ENCODE measurements at regions not wholly inside any gene's neighbourhood (a gene's known extent, or its start where the extent isn't known, plus 50 kb on each side); places are given as distances from the start of the nearest gene placed in this dataset.

DNA sequence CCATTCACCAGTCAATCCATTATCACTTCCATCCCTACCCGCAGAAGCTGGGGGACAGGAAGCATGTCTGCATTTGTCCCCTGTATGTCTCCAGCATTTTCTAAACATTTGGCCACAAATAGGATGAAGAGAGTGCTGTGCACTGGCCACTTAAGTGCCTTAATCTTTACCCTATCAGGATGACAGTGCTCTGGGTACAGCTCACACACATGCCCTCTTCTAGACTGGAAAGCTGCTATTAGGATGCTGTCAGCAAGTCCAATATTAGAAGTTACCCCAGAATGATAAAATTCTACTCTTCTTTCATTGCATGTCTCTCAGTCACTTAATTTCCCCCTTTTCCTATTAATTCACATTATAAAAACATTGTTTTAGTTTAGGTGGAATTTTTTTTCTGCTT, 168.4 kb downstream of the RASEF start:
- ChIA-PET POLR2A (no interaction called here), CTCF (ENCODE audit: low intra/inter-chr PET ratio) (no interaction called here)
- H3K36me3 ChIP-seq (ENCODE audit: control insufficient read depth, insufficient read depth, low read length), result no peaks in the 10 kb centered on the region
- DNase-seq (ENCODE audit: extremely low read depth in 1 of 4, low spot score in 3 of 4) (no peak), FAIRE-seq (no peak), ATAC-seq (no peak)
- no peak overlapping the region for H3K9ac ChIP-seq (ENCODE audit: insufficient read depth in 1 of 2, low read depth in 2 of 2, low read length in 2 of 2)
- intact Hi-C loops (cut with micrococcal nuclease), result no loop called here
- H3K4me1 ChIP-seq (replicated peaks in 1 of 2; ENCODE audit: control insufficient read depth in 2 of 2, insufficient read depth in 2 of 2, low read length in 2 of 2), result no peaks in the 10 kb centered on the region
- no peaks in the 10 kb centered on the region for H3K9me1 ChIP-seq (ENCODE audit: control insufficient read depth, insufficient read depth, low read length)
- in situ Hi-C loops (cut with MboI), result no loop called here
- WGBS (ENCODE audit: insufficient coverage, low coverage, missing lambda C conversion rate), result 0% methylated on average over 1 of the region's 1 CpG
- no peaks in the 10 kb centered on the region for H4K20me1 ChIP-seq (replicated peaks; ENCODE audit: control insufficient read depth, insufficient read depth, low read length)
- H3K9me3 ChIP-seq (replicated peaks; ENCODE audit: control insufficient read depth, insufficient read depth, low read depth, low read length), result no peaks in the 10 kb centered on the region
- no peak for TF ChIP-seq ZNF24 (IDR thresholded peaks at IDR 0.05)
- TF ChIP-seq FOXA1 (IDR thresholded peaks at IDR 0.05; ENCODE audit: borderline replicate concordance), result no peak
- TF ChIP-seq PTBP1 (IDR thresholded peaks at IDR 0.05; ENCODE audit: low read depth, low read length), result no peak
- TF ChIP-seq ZBTB1 (CRISPR knock-in tag; IDR thresholded peaks at IDR 0.05; ENCODE audit: borderline replicate concordance, low read depth), result no peak
- TF ChIP-seq NCOA6 (IDR thresholded peaks at IDR 0.05), result no peak
- TF ChIP-seq, protein P1, sequence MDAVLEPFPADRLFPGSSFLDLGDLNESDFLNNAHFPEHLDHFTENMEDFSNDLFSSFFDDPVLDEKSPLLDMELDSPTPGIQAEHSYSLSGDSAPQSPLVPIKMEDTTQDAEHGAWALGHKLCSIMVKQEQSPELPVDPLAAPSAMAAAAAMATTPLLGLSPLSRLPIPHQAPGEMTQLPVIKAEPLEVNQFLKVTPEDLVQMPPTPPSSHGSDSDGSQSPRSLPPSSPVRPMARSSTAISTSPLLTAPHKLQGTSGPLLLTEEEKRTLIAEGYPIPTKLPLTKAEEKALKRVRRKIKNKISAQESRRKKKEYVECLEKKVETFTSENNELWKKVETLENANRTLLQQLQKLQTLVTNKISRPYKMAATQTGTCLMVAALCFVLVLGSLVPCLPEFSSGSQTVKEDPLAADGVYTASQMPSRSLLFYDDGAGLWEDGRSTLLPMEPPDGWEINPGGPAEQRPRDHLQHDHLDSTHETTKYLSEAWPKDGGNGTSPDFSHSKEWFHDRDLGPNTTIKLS (IDR thresholded peaks at IDR 0.05; ENCODE audit: borderline replicate concordance, low read depth), result no peak
- no peak for TF ChIP-seq ETV6 (IDR thresholded peaks at IDR 0.05; ENCODE audit: borderline replicate concordance in 1 of 2, low read depth in 2 of 2, low read length in 1 of 2)
- no peak for TF ChIP-seq ETV6 (CRISPR knock-in tag; IDR thresholded peaks at IDR 0.05; ENCODE audit: borderline replicate concordance)
- TF ChIP-seq HDAC2 (IDR thresholded peaks at IDR 0.05), result no peak
- TF ChIP-seq FOSL1 (tag; conservative IDR thresholded peaks at IDR 0.05), result no peak
- no peak for TF ChIP-seq MAFK (IDR thresholded peaks at IDR 0.05; ENCODE audit: low read length)
- TF ChIP-seq, protein P2, sequence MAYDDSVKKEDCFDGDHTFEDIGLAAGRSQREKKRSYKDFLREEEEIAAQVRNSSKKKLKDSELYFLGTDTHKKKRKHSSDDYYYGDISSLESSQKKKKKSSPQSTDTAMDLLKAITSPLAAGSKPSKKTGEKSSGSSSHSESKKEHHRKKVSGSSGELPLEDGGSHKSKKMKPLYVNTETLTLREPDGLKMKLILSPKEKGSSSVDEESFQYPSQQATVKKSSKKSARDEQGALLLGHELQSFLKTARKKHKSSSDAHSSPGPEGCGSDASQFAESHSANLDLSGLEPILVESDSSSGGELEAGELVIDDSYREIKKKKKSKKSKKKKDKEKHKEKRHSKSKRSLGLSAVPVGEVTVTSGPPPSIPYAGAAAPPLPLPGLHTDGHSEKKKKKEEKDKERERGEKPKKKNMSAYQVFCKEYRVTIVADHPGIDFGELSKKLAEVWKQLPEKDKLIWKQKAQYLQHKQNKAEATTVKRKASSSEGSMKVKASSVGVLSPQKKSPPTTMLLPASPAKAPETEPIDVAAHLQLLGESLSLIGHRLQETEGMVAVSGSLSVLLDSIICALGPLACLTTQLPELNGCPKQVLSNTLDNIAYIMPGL (CRISPR knock-in tag; IDR thresholded peaks at IDR 0.05), result no peak
- no peak for TF ChIP-seq ELF2 (CRISPR knock-in tag; IDR thresholded peaks at IDR 0.05)
- TF ChIP-seq STAT6 (CRISPR knock-in tag; IDR thresholded peaks at IDR 0.05), result no peak
- TF ChIP-seq LEF1 (IDR thresholded peaks at IDR 0.05), result no peak
- TF ChIP-seq POLR3G (IDR thresholded peaks at IDR 0.05; ENCODE audit: extremely low read depth, insufficient read length, insufficient replicate concordance), result no peak
- no peak for TF ChIP-seq HCFC1 (IDR thresholded peaks at IDR 0.05; ENCODE audit: low read depth, low read length)
- TF ChIP-seq ZBTB17 (CRISPR knock-in tag; IDR thresholded peaks at IDR 0.05), result no peak
- TF ChIP-seq JUNB (CRISPR knock-in tag; conservative IDR thresholded peaks at IDR 0.05), result no peak
- TF ChIP-seq, protein P3, sequence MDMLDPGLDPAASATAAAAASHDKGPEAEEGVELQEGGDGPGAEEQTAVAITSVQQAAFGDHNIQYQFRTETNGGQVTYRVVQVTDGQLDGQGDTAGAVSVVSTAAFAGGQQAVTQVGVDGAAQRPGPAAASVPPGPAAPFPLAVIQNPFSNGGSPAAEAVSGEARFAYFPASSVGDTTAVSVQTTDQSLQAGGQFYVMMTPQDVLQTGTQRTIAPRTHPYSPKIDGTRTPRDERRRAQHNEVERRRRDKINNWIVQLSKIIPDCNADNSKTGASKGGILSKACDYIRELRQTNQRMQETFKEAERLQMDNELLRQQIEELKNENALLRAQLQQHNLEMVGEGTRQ (CRISPR knock-in tag; IDR thresholded peaks at IDR 0.05), result no peak
- no peak overlapping the region for H3K4me2 ChIP-seq (ENCODE audit: insufficient read depth, low read length)
- no peaks in the 10 kb centered on the region for H3K79me2 ChIP-seq (ENCODE audit: control insufficient read depth, insufficient read depth, low read length)
- H3K27ac ChIP-seq (ENCODE audit: extremely low read depth, low read depth, low read length), result no peak overlapping the region
- no TSS peak for BruUV-seq (replicated peaks)
- H3K4me3 ChIP-seq, result no peak overlapping the region
- no peaks in the 10 kb centered on the region for H3K27me3 ChIP-seq (ENCODE audit: control insufficient read depth in 2 of 2, insufficient read depth in 2 of 2, low read length in 2 of 2)
- no peak overlapping the region for H2AFZ ChIP-seq (ENCODE audit: low read depth, low read length)

Data from K562 (cell line).